Left renal cortex interstitium (tissue), 4 donors: ENCODE measurements at regions not wholly inside any gene's neighbourhood (a gene's known extent, or its start where the extent isn't known, plus 50 kb on each side); places are given as distances from the start of the nearest gene placed in this dataset.

Experiments
- DNase-seq, 4 donors: peaks; one replicate each; pipeline ENCODE4 v3.0.0-alpha.2; 2013; ENCODE audit warnings: low read depth in 4 of 4, low spot score in 2 of 4, missing footprints in 1 of 4

GRCh38 chr13:111513766-111514609 is 193.5 kb downstream of the TEX29 start:
- no peak for DNase-seq

GRCh38 chr13:111514610-111515306 is 194.3 kb downstream of the TEX29 start:
- no peak for DNase-seq

GRCh38 chr13:111515307-111515617 is 194.8 kb downstream of the TEX29 start:
- DNase-seq, result no peak

- no peak for DNase-seq
Measured at GRCh38 chr13:111515635-111516034, 195.2 kb downstream of the TEX29 start.

- DNase-seq, result no peak
Measured at GRCh38 chr13:111516712-111517640, 196.5 kb downstream of the TEX29 start.

- no peak for DNase-seq
Measured at GRCh38 chr13:111517641-111518010, 197.2 kb downstream of the TEX29 start.

- DNase-seq, result no peak
Measured at GRCh38 chr13:111518161-111518792, 197.8 kb downstream of the TEX29 start.

- DNase-seq, result no peak
Measured at GRCh38 chr13:111519041-111519440, 198.6 kb downstream of the TEX29 start.

GRCh38 chr13:111519490-111520170 is 199.2 kb downstream of the TEX29 start:
- no peak for DNase-seq

- DNase-seq, result no peak
Measured at GRCh38 chr13:111521030-111521429, 200.6 kb downstream of the TEX29 start.

GRCh38 chr13:111521691-111522229 is 201.3 kb downstream of the TEX29 start:
- DNase-seq, result no peak

- DNase-seq, result no peak
Measured at GRCh38 chr13:111525320-111526118, 205.1 kb downstream of the TEX29 start.

GRCh38 chr13:111526922-111527321 is 206.5 kb downstream of the TEX29 start:
- DNase-seq, result no peak

GRCh38 chr13:111527614-111528229 is 207.3 kb downstream of the TEX29 start:
- DNase-seq, result no peak

- no peak for DNase-seq
Measured at GRCh38 chr13:111528513-111528912, 208.1 kb downstream of the TEX29 start.

- DNase-seq, result no peak
Measured at GRCh38 chr13:111530137-111530870, 209.9 kb downstream of the TEX29 start.

- DNase-seq, result no peak
Measured at GRCh38 chr13:111531505-111531904, 211.1 kb downstream of the TEX29 start.

- DNase-seq, result no peak
Measured at GRCh38 chr13:111532111-111532510, 211.7 kb downstream of the TEX29 start.
